ENCODE measurements at regions not wholly inside any gene's neighbourhood (a gene's known extent, or its start where the extent isn't known, plus 50 kb on each side); places are given as distances from the start of the nearest gene placed in this dataset.

- no peak for DNase-seq
- H3K79me2 ChIP-seq (ENCODE audit: insufficient read depth), result no peaks in the 10 kb centered on the region
- no peaks in the 10 kb centered on the region for H3K36me3 ChIP-seq (ENCODE audit: low read depth)
- in situ Hi-C loops (cut with MboI), result no loop called here
- no peaks in the 10 kb centered on the region for H4K20me1 ChIP-seq (ENCODE audit: insufficient read depth)
- peaks cover 31% of the 10 kb centered on the region for H3K4me1 ChIP-seq (ENCODE audit: insufficient read depth)
- no peak overlapping the region for H2AFZ ChIP-seq
- H3K4me2 ChIP-seq (ENCODE audit: unreplicated experiment), result no peak overlapping the region
- peaks cover 32% of the 10 kb centered on the region for H3F3A ChIP-seq (ENCODE audit: insufficient read depth)
- no peaks in the 10 kb centered on the region for H3K9me3 ChIP-seq (ENCODE audit: low read depth)
- no peak overlapping the region for H3K9ac ChIP-seq
- no peaks in the 10 kb centered on the region for H3K27me3 ChIP-seq (replicated peaks; ENCODE audit: insufficient read depth)
- 91 to 100% methylated on average over 3 of the region's 3 CpGs for WGBS, 2 experiments (ENCODE audit: low coverage in 1 of 2, low lambda C conversion rate in 2 of 2, missing lambda C conversion rate in 2 of 2)
- TF ChIP-seq EZH2phosphoT487 (IDR thresholded peaks at IDR 0.05; ENCODE audit: insufficient read depth, low read depth) (no peak), EZH2 (IDR thresholded peaks at IDR 0.05; ENCODE audit: insufficient read depth, poor library complexity, severe bottlenecking) (no peak)
- H3K4me3 ChIP-seq, result no peak overlapping the region
- H3K9me2 ChIP-seq (ENCODE audit: insufficient read depth), result no peaks in the 10 kb centered on the region
- H3K27ac ChIP-seq, result no peak overlapping the region
Observed at GRCh38 chr1:221104596-221104995, 225.4 kb downstream of the HLX start.

- 97 to 100% methylated on average over 1 of the region's 1 CpG for WGBS, 2 experiments (ENCODE audit: low coverage in 1 of 2, low lambda C conversion rate in 2 of 2, missing lambda C conversion rate in 2 of 2)
- DNase-seq, result no peak
- Histone ChIP-seq H3K9me2 (ENCODE audit: insufficient read depth) (no peaks in the 10 kb centered on the region), H2AFZ (no peak overlapping the region), H3K79me2 (ENCODE audit: insufficient read depth) (no peaks in the 10 kb centered on the region), H3K4me2 (ENCODE audit: unreplicated experiment) (no peak overlapping the region), H4K20me1 (ENCODE audit: insufficient read depth) (no peaks in the 10 kb centered on the region), H3K4me3 (no peak overlapping the region), H3F3A (ENCODE audit: insufficient read depth) (peaks cover 23% of the 10 kb centered on the region), H3K4me1 (ENCODE audit: insufficient read depth) (peaks cover 21% of the 10 kb centered on the region), H3K36me3 (ENCODE audit: low read depth) (no peaks in the 10 kb centered on the region), H3K27ac (no peak overlapping the region), H3K9ac (no peak overlapping the region), H3K9me3 (ENCODE audit: low read depth) (no peaks in the 10 kb centered on the region), H3K27me3 (replicated peaks; ENCODE audit: insufficient read depth) (no peaks in the 10 kb centered on the region)
- in situ Hi-C loops (cut with MboI), result no loop called here
- TF ChIP-seq EZH2 (IDR thresholded peaks at IDR 0.05; ENCODE audit: insufficient read depth, poor library complexity, severe bottlenecking) (no peak), EZH2phosphoT487 (IDR thresholded peaks at IDR 0.05; ENCODE audit: insufficient read depth, low read depth) (no peak)
Observed at GRCh38 chr1:221105578-221105977, 226.3 kb downstream of the HLX start.

GRCh38 chr1:221106616-221107015 is 227.4 kb downstream of the HLX start:
- no peaks in the 10 kb centered on the region for H3K79me2 ChIP-seq (ENCODE audit: insufficient read depth)
- no peak overlapping the region for H3K27ac ChIP-seq
- H3K27me3 ChIP-seq (replicated peaks; ENCODE audit: insufficient read depth), result no peaks in the 10 kb centered on the region
- H2AFZ ChIP-seq, result no peak overlapping the region
- no peak for DNase-seq
- H3K9ac ChIP-seq, result no peak overlapping the region
- 58 to 59% methylated on average over 3 of the region's 3 CpGs for WGBS, 2 experiments (ENCODE audit: low coverage in 1 of 2, low lambda C conversion rate in 2 of 2, missing lambda C conversion rate in 2 of 2)
- no peak overlapping the region for H3K4me3 ChIP-seq
- no peaks in the 10 kb centered on the region for H3K9me2 ChIP-seq (ENCODE audit: insufficient read depth)
- peaks cover 4% of the 10 kb centered on the region for H3K9me3 ChIP-seq (ENCODE audit: low read depth)
- in situ Hi-C loops (cut with MboI), result no loop called here
- no peaks in the 10 kb centered on the region for H3K36me3 ChIP-seq (ENCODE audit: low read depth)
- no peak for TF ChIP-seq EZH2 (IDR thresholded peaks at IDR 0.05; ENCODE audit: insufficient read depth, poor library complexity, severe bottlenecking)
- TF ChIP-seq EZH2phosphoT487 (IDR thresholded peaks at IDR 0.05; ENCODE audit: insufficient read depth, low read depth), result no peak
- no peaks in the 10 kb centered on the region for H4K20me1 ChIP-seq (ENCODE audit: insufficient read depth)
- peaks cover 13% of the 10 kb centered on the region for H3F3A ChIP-seq (ENCODE audit: insufficient read depth)
- no peak overlapping the region for H3K4me2 ChIP-seq (ENCODE audit: unreplicated experiment)
- H3K4me1 ChIP-seq (ENCODE audit: insufficient read depth), result peaks cover 11% of the 10 kb centered on the region

GRCh38 chr1:221109930-221110329 is 230.7 kb downstream of the HLX start:
- Histone ChIP-seq H3F3A (ENCODE audit: insufficient read depth) (no peaks in the 10 kb centered on the region), H3K27me3 (replicated peaks; ENCODE audit: insufficient read depth) (no peaks in the 10 kb centered on the region), H3K4me1 (ENCODE audit: insufficient read depth) (no peaks in the 10 kb centered on the region), H3K27ac (no peak overlapping the region), H3K4me2 (ENCODE audit: unreplicated experiment) (no peak overlapping the region), H3K36me3 (ENCODE audit: low read depth) (no peaks in the 10 kb centered on the region), H4K20me1 (ENCODE audit: insufficient read depth) (no peaks in the 10 kb centered on the region), H3K79me2 (ENCODE audit: insufficient read depth) (no peaks in the 10 kb centered on the region), H3K9me3 (ENCODE audit: low read depth) (peaks cover 4% of the 10 kb centered on the region), H3K4me3 (no peak overlapping the region), H2AFZ (no peak overlapping the region), H3K9ac (no peak overlapping the region), H3K9me2 (ENCODE audit: insufficient read depth) (no peaks in the 10 kb centered on the region)
- no peak for TF ChIP-seq EZH2 (IDR thresholded peaks at IDR 0.05; ENCODE audit: insufficient read depth, poor library complexity, severe bottlenecking)
- no peak for TF ChIP-seq EZH2phosphoT487 (IDR thresholded peaks at IDR 0.05; ENCODE audit: insufficient read depth, low read depth)
- DNase-seq, result no peak
- in situ Hi-C loops (cut with MboI), result no loop called here

- no peaks in the 10 kb centered on the region for H3K27me3 ChIP-seq (replicated peaks; ENCODE audit: insufficient read depth)
- peak overlapping the region; percentile 29; the same call in 1 of the 2 replicates for H2AFZ ChIP-seq
- TF ChIP-seq EZH2 (IDR thresholded peaks at IDR 0.05; ENCODE audit: insufficient read depth, poor library complexity, severe bottlenecking) (no peak), EZH2phosphoT487 (IDR thresholded peaks at IDR 0.05; ENCODE audit: insufficient read depth, low read depth) (no peak)
- no peaks in the 10 kb centered on the region for H3K36me3 ChIP-seq (ENCODE audit: low read depth)
- no peaks in the 10 kb centered on the region for H3K79me2 ChIP-seq (ENCODE audit: insufficient read depth)
- H4K20me1 ChIP-seq (ENCODE audit: insufficient read depth), result no peaks in the 10 kb centered on the region
- H3K4me2 ChIP-seq (ENCODE audit: unreplicated experiment), result peak overlapping the region; percentile 69
- WGBS, 2 experiments (ENCODE audit: low coverage in 1 of 2, low lambda C conversion rate in 2 of 2, missing lambda C conversion rate in 2 of 2), result 42 to 69% methylated on average over 1 of the region's 1 CpG
- in situ Hi-C loops (cut with MboI), result no loop called here
- H3K27ac ChIP-seq, result peak overlapping the region; percentile 77
- peak; percentile 41 for DNase-seq
- H3K9ac ChIP-seq, result peak overlapping the region; percentile 55
- H3F3A ChIP-seq (ENCODE audit: insufficient read depth), result peaks cover 22% of the 10 kb centered on the region
- H3K4me3 ChIP-seq, result peak overlapping the region; percentile 12; the same call in 1 of the 2 replicates
- H3K9me2 ChIP-seq (ENCODE audit: insufficient read depth), result no peaks in the 10 kb centered on the region
- peaks cover 23% of the 10 kb centered on the region for H3K4me1 ChIP-seq (ENCODE audit: insufficient read depth)
- no peaks in the 10 kb centered on the region for H3K9me3 ChIP-seq (ENCODE audit: low read depth)
Observed at GRCh38 chr1:221117133-221117532, 237.9 kb downstream of the HLX start.
